H9 (cell line): ENCODE measurements at regions not wholly inside any gene's neighbourhood (a gene's known extent, or its start where the extent isn't known, plus 50 kb on each side); places are given as distances from the start of the nearest gene placed in this dataset.

Experiments used
- DNase-seq: peaks from one replicate; pipeline ENCODE4 v3.0.0-alpha.2; 2017
- H2AFZ ChIP-seq: one replicate; pipeline ENCODE4 v1.6.1; 2013; ENCODE audit warnings: mild to moderate bottlenecking, low read length, control low read depth, moderate library complexity
- H2AK5ac ChIP-seq: 2 replicates; pipeline ENCODE4 v1.6.1; 2013; ENCODE audit warnings: low read length, control low read depth, mixed read lengths; ENCODE audit not compliant: insufficient read length
- H2BK120ac ChIP-seq: one replicate; pipeline ENCODE4 v1.6.1; 2013; ENCODE audit warnings: low read depth, mild to moderate bottlenecking, low read length, control low read depth, inconsistent platforms; ENCODE audit not compliant: poor library complexity, severe bottlenecking
- H2BK12ac ChIP-seq: 2 replicates; pipeline ENCODE4 v1.6.1; 2013; ENCODE audit warnings: low read length, control low read depth, mixed read lengths, low read depth; ENCODE audit not compliant: insufficient read length
- H2BK15ac ChIP-seq: 2 replicates; pipeline ENCODE4 v1.6.1; 2013; ENCODE audit warnings: low read depth, low read length, control low read depth
- H2BK20ac ChIP-seq: one replicate; pipeline ENCODE4 v1.6.1; 2013; ENCODE audit warnings: low read depth, mild to moderate bottlenecking, low read length, control low read depth, inconsistent platforms; ENCODE audit not compliant: poor library complexity, severe bottlenecking
- H2BK5ac ChIP-seq: 2 replicates; pipeline ENCODE4 v1.6.1; 2013; ENCODE audit warnings: low read length, control low read depth, mixed read lengths; ENCODE audit not compliant: insufficient read length
- H3K14ac ChIP-seq: 2 replicates; pipeline ENCODE4 v1.6.1; 2013; ENCODE audit warnings: low read length, control low read depth; ENCODE audit not compliant: insufficient read depth
- H3K18ac ChIP-seq: 2 replicates; pipeline ENCODE4 v1.6.1; 2013; ENCODE audit warnings: low read depth, mild to moderate bottlenecking, mixed read lengths, low read length, control low read depth; ENCODE audit not compliant: insufficient read length
- H3K23ac ChIP-seq: 2 replicates; pipeline ENCODE4 v1.6.1; 2013; ENCODE audit warnings: low read length, control low read depth, mixed read lengths, low read depth; ENCODE audit not compliant: insufficient read length
- H3K23me2 ChIP-seq: 2 replicates; pipeline ENCODE4 v1.6.1; 2013; ENCODE audit warnings: low read depth, mild to moderate bottlenecking, mixed read lengths, low read length, control low read depth; ENCODE audit not compliant: insufficient read length, poor library complexity, severe bottlenecking
- H3K27ac ChIP-seq: 2 replicates; pipeline ENCODE4 v1.5.1; 2013; ENCODE audit warnings: low read length, control low read depth, mixed read lengths, low read depth; ENCODE audit not compliant: insufficient read length
- H3K27me3 ChIP-seq: 2 replicates; pipeline ENCODE4 v1.6.1; 2013; ENCODE audit warnings: low read length, control low read depth, inconsistent platforms; ENCODE audit not compliant: insufficient read depth
- H3K4ac ChIP-seq: 2 replicates; pipeline ENCODE4 v1.6.1; 2013; ENCODE audit warnings: low read depth, mild to moderate bottlenecking, control low read depth, inconsistent platforms, low read length, moderate library complexity
- H3K4me1 ChIP-seq: 2 replicates; pipeline ENCODE4 v1.6.1; 2013; ENCODE audit warnings: low read length, control low read depth, inconsistent platforms; ENCODE audit not compliant: insufficient read depth
- H3K4me2 ChIP-seq: 2 replicates; pipeline ENCODE4 v1.6.1; 2013; ENCODE audit warnings: low read length, control low read depth, mixed read lengths; ENCODE audit not compliant: insufficient read length, insufficient read depth
- H3K56ac ChIP-seq: 2 replicates; pipeline ENCODE4 v1.6.1; 2013; ENCODE audit warnings: low read depth, mild to moderate bottlenecking, mixed read lengths, low read length, control low read depth; ENCODE audit not compliant: insufficient read length
- H3K79me1 ChIP-seq: 2 replicates; pipeline ENCODE4 v1.6.1; 2013; ENCODE audit warnings: low read depth, mild to moderate bottlenecking, moderate library complexity, low read length, control low read depth, inconsistent platforms; ENCODE audit not compliant: insufficient read depth, poor library complexity, severe bottlenecking
- H3K79me2 ChIP-seq: 2 replicates; pipeline ENCODE4 v1.6.1; 2013; ENCODE audit warnings: low read length, control low read depth, inconsistent platforms; ENCODE audit not compliant: insufficient read depth
- H3K9ac ChIP-seq: 2 replicates; pipeline ENCODE4 v1.6.1; 2013; ENCODE audit warnings: low read length, control low read depth, mixed read lengths; ENCODE audit not compliant: insufficient read length; ENCODE audit errors: extremely low read depth
- H3K9me3 ChIP-seq: one replicate; pipeline ENCODE4 v1.6.1; 2013; ENCODE audit warnings: low read depth, low read length, inconsistent platforms; ENCODE audit not compliant: control insufficient read depth
- H3T11ph ChIP-seq: one replicate; pipeline ENCODE4 v1.6.1; 2013; ENCODE audit warnings: mild to moderate bottlenecking, low read length, control low read depth, inconsistent platforms
- H4K20me1 ChIP-seq: one replicate; pipeline ENCODE4 v1.6.1; 2013; ENCODE audit not compliant: control insufficient read depth, insufficient read length, insufficient read depth
- H4K5ac ChIP-seq: 2 replicates; pipeline ENCODE4 v1.6.1; 2013; ENCODE audit warnings: low read depth, mild to moderate bottlenecking, mixed read lengths, low read length, control low read depth; ENCODE audit not compliant: insufficient read length
- H4K8ac ChIP-seq: replicated peaks from 2 replicates; pipeline ENCODE4 v1.6.1; 2013; ENCODE audit warnings: low read length, control low read depth, mixed read lengths, low read depth; ENCODE audit not compliant: insufficient read length
- H4K91ac ChIP-seq: 2 replicates; pipeline ENCODE4 v1.6.1; 2013; ENCODE audit warnings: low read depth, mild to moderate bottlenecking, moderate library complexity, mixed read lengths, low read length, control low read depth; ENCODE audit not compliant: insufficient read length
- H3K27ac Mint-ChIP-seq, 3 experiments: 2 replicates in 2 of 3; 3 replicates in 1 of 3; pipeline ENCODE4 v1.8.0; 2020 to 2021; ENCODE audit warnings: mixed read lengths in 3 of 3, mild to moderate bottlenecking in 1 of 3, moderate library complexity in 1 of 3
- H3K27me3 Mint-ChIP-seq: 2 replicates; pipeline ENCODE4 v1.8.0; 2021; ENCODE audit warnings: low read depth, mild to moderate bottlenecking, moderate library complexity, mixed read lengths
- H3K36me3 Mint-ChIP-seq, 3 experiments: 2 replicates in 2 of 3; 3 replicates in 1 of 3; pipeline ENCODE4 v1.8.0; 2020 to 2021; ENCODE audit warnings: low read depth in 3 of 3, mixed read lengths in 3 of 3; ENCODE audit not compliant: insufficient read depth in 1 of 3
- H3K4me1 Mint-ChIP-seq, 2 experiments: 2 replicates each; pipeline ENCODE4 v1.8.0; 2020; ENCODE audit warnings: mixed read lengths in 2 of 2
- H3K4me3 Mint-ChIP-seq, 2 experiments: 2 replicates in 1 of 2; 3 replicates in 1 of 2; pipeline ENCODE4 v1.8.0; 2020 to 2021; ENCODE audit warnings: mild to moderate bottlenecking in 2 of 2, mixed read lengths in 2 of 2, moderate library complexity in 1 of 2
- H3K9me3 Mint-ChIP-seq, 2 experiments: 2 replicates in 1 of 2; 3 replicates in 1 of 2; pipeline ENCODE4 v1.8.0; 2020; ENCODE audit warnings: mild to moderate bottlenecking in 2 of 2, mixed read lengths in 2 of 2, moderate library complexity in 1 of 2
- WGBS: extraction: QIAGEN DNeasy Blood & Tissue Kit; methylation state at CpG from one replicate; pipeline ENCODE4 v1.1.7; 2013; ENCODE audit warnings: missing lambda C conversion rate, low lambda C conversion rate, mixed read lengths; ENCODE audit not compliant: insufficient read length; ENCODE audit errors: extremely low coverage; 5-methylcytosine and 5-hydroxymethylcytosine counted together
- TF ChIP-seq, protein P1 (sequence below): fragments of 200-600 bp; sonication (generic); conservative IDR thresholded peaks from 3 replicates; pipeline ENCODE4 v1.8.0; 2021; ENCODE audit warnings: antibody characterized with exemption, mild to moderate bottlenecking

DNA sequence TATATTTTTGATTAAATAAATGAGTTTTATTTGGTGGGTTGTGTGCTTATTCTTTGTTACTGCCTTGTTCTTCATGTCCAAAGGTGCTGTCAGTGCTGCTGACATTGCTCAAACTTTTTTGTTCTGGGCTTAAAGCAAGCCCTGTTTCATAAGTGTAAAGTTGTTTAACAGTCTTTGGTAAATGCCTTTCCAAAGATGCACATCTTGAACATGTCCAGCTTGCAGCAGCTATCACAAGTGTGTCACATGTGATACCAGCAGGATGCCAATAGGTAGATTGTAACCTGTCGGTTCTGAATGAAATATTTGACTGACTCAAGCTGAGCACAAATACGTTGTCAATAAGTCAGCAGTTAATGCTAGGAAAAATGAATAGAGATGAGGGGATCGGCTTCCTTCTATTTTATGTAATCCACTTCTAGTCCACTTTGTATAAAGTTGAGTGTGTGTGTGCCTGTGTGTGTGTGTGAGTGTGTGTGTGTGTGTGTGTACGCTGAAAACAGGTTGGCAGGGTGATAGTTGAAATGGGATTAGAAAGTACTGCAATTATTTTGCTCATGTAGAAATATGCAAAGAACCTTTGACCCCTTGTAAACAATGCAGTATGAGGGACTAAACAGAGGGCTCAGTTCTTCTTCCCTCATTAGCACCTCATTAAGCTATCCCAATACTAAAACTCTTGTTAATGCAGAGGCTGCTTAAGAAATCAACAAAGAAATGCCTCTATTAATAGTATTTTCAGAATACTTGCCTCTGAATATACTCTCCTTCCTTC lies 986.5 kb downstream of the TUSC7 start:
- H3K4me1 Mint-ChIP-seq: peaks cover 22 to 30% of the 10 kb centered on the region in 2 experiments
- no peak overlapping the region for H3K9ac ChIP-seq
- WGBS: no CpG with 5 or more reads among the region's 4 CpGs

More for the DNA sequence above, 986.5 kb downstream of the TUSC7 start:
- Histone ChIP-seq H3K23me2 (no peaks in the 10 kb centered on the region), H2AK5ac (no peak overlapping the region), H4K20me1 (no peaks in the 10 kb centered on the region), H4K8ac (no peak overlapping the region), H4K91ac (no peak overlapping the region), H3K18ac (no peak overlapping the region), H2AFZ (no peak overlapping the region), H3K23ac (no peak overlapping the region), H3K27me3 (no peaks in the 10 kb centered on the region), H3K56ac (no peak overlapping the region), H3K4me1 (no peaks in the 10 kb centered on the region), H4K5ac (no peak overlapping the region), H3K4me2 (no peak overlapping the region), H2BK20ac (no peak overlapping the region), H3K14ac (no peak overlapping the region), H3K79me2 (no peaks in the 10 kb centered on the region), H3T11ph (no peak overlapping the region), H3K79me1 (no peaks in the 10 kb centered on the region), H2BK120ac (no peak overlapping the region), H3K4ac (no peak overlapping the region), H2BK15ac (no peak overlapping the region), H3K9me3 (no peaks in the 10 kb centered on the region), H3K27ac (no peak overlapping the region), H2BK5ac (no peak overlapping the region), H2BK12ac (no peak overlapping the region)
- Mint-ChIP-seq H3K36me3 (no peaks in the 10 kb centered on the region), H3K27ac (no peak overlapping the region), H3K27me3 (no peaks in the 10 kb centered on the region; the same call in 1 of the 2 replicates), H3K9me3 (no peaks in the 10 kb centered on the region), H3K4me3 (no peak overlapping the region)
- DNase-seq: no peak
- TF ChIP-seq, protein P1, sequence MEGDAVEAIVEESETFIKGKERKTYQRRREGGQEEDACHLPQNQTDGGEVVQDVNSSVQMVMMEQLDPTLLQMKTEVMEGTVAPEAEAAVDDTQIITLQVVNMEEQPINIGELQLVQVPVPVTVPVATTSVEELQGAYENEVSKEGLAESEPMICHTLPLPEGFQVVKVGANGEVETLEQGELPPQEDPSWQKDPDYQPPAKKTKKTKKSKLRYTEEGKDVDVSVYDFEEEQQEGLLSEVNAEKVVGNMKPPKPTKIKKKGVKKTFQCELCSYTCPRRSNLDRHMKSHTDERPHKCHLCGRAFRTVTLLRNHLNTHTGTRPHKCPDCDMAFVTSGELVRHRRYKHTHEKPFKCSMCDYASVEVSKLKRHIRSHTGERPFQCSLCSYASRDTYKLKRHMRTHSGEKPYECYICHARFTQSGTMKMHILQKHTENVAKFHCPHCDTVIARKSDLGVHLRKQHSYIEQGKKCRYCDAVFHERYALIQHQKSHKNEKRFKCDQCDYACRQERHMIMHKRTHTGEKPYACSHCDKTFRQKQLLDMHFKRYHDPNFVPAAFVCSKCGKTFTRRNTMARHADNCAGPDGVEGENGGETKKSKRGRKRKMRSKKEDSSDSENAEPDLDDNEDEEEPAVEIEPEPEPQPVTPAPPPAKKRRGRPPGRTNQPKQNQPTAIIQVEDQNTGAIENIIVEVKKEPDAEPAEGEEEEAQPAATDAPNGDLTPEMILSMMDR: no peak
